ENCODE measurements at regions not wholly inside any gene's neighbourhood (a gene's known extent, or its start where the extent isn't known, plus 50 kb on each side); places are given as distances from the start of the nearest gene placed in this dataset.

GRCh38 chr3:94694894-94695293, 632.0 kb downstream of the NSUN3 start:
- peak; percentile 20 for DNase-seq (ENCODE audit: low spot score)

- DNase-seq (ENCODE audit: low spot score): no peak
Measured at GRCh38 chr3:94704467-94704866, 641.6 kb downstream of the NSUN3 start.

- no peak for DNase-seq (ENCODE audit: low spot score)
Measured at GRCh38 chr3:94709249-94709902, 646.5 kb downstream of the NSUN3 start.

- no peak for DNase-seq (ENCODE audit: low spot score)
Measured at GRCh38 chr3:94714194-94714593, 651.3 kb downstream of the NSUN3 start.

- DNase-seq (ENCODE audit: low spot score): no peak
Measured at GRCh38 chr3:94716326-94717018, 653.6 kb downstream of the NSUN3 start.

GRCh38 chr3:94734206-94734605, 671.3 kb downstream of the NSUN3 start:
- DNase-seq (ENCODE audit: low spot score): no peak

- DNase-seq (ENCODE audit: low spot score): no peak
Measured at GRCh38 chr3:94735354-94735753, 672.5 kb downstream of the NSUN3 start.

GRCh38 chr3:94737116-94737515, 674.3 kb downstream of the NSUN3 start:
- peak; percentile 84 for DNase-seq (ENCODE audit: low spot score)

- no peak for DNase-seq (ENCODE audit: low spot score)
Measured at GRCh38 chr3:94739420-94739819, 676.6 kb downstream of the NSUN3 start.

- peak; percentile 83 for DNase-seq (ENCODE audit: low spot score)
Measured at GRCh38 chr3:94758751-94759150, 695.9 kb downstream of the NSUN3 start.

GRCh38 chr3:94772402-94772801, 709.5 kb downstream of the NSUN3 start:
- no peak for DNase-seq (ENCODE audit: low spot score)

GRCh38 chr3:94775746-94776145, 712.9 kb downstream of the NSUN3 start:
- no peak for DNase-seq (ENCODE audit: low spot score)

- DNase-seq (ENCODE audit: low spot score): no peak
Measured at GRCh38 chr3:94776401-94776915, 713.6 kb downstream of the NSUN3 start.

GRCh38 chr3:94778289-94778688, 715.4 kb downstream of the NSUN3 start:
- DNase-seq (ENCODE audit: low spot score): no peak

- no peak for DNase-seq (ENCODE audit: low spot score)
Measured at GRCh38 chr3:94778814-94779494, 716.1 kb downstream of the NSUN3 start.

- no peak for DNase-seq (ENCODE audit: low spot score)
Measured at GRCh38 chr3:94779699-94780098, 716.8 kb downstream of the NSUN3 start.

GRCh38 chr3:94784274-94784673, 721.4 kb downstream of the NSUN3 start:
- DNase-seq (ENCODE audit: low spot score): no peak

GRCh38 chr3:94787066-94787465, 724.2 kb downstream of the NSUN3 start:
- DNase-seq (ENCODE audit: low spot score): no peak

GRCh38 chr3:94787734-94788270, 724.9 kb downstream of the NSUN3 start:
- DNase-seq (ENCODE audit: low spot score): no peak

- DNase-seq (ENCODE audit: low spot score): no peak
Measured at GRCh38 chr3:94794563-94794962, 731.7 kb downstream of the NSUN3 start.

GRCh38 chr3:94799420-94800060, 736.7 kb downstream of the NSUN3 start:
- DNase-seq (ENCODE audit: low spot score): no peak

- peak; percentile 5 for DNase-seq (ENCODE audit: low spot score)
Measured at GRCh38 chr3:94811836-94812235, 749.0 kb downstream of the NSUN3 start.

Data from umbilical cord (tissue), 1 donor.